H1 (cell line): ENCODE measurements at regions not wholly inside any gene's neighbourhood (a gene's known extent, or its start where the extent isn't known, plus 50 kb on each side); places are given as distances from the start of the nearest gene placed in this dataset.

ENCODE experiments used
- CTCF ChIA-PET: fragments of 300-600 bp; sonication (Branson Sonifier 250); formaldehyde crosslinking; loops from one replicate; lab custom pipeline; 2021; ENCODE audit not compliant: partially characterized antibody; lab: Charles Lee
- POLR2A ChIA-PET: fragments of 300-600 bp; sonication (Branson Sonifier 250); formaldehyde crosslinking; loops from one replicate; lab custom pipeline; 2021; ENCODE audit warnings: inconsistent platforms; ENCODE audit not compliant: partially characterized antibody; lab: Charles Lee
- DNase-seq, 2 experiments: peaks; one replicate each; pipeline versions ENCODE4 v3.0.0 to v3.0.0-alpha.2; 2010 to 2022; ENCODE audit warnings: low spot score in 2 of 2, low read depth in 1 of 2, mixed read lengths in 1 of 2
- FAIRE-seq: peaks from 2 replicates; lab custom pipeline; 2011; peaks lifted over from hg19 to GRCh38; lab: Jason Lieb, UNC
- H2AFZ ChIP-seq: 2 replicates; pipeline ENCODE4 v1.8.1; 2012; ENCODE audit warnings: low read length, inconsistent platforms
- H2AK5ac ChIP-seq: 2 replicates; pipeline ENCODE4 v1.6.1; 2013; ENCODE audit warnings: low read depth, low read length
- H2BK120ac ChIP-seq: replicated peaks from 2 replicates; pipeline ENCODE3; 2013; ENCODE audit warnings: low read depth, low read length, inconsistent platforms
- H2BK12ac ChIP-seq: 2 replicates; pipeline ENCODE4 v1.6.1; 2013; ENCODE audit warnings: low read depth, low read length
- H2BK15ac ChIP-seq: 2 replicates; pipeline ENCODE4 v1.6.1; 2013; ENCODE audit warnings: low read length
- H2BK20ac ChIP-seq: 2 replicates; pipeline ENCODE4 v1.6.1; 2013; ENCODE audit warnings: low read length
- H2BK5ac ChIP-seq: 2 replicates; pipeline ENCODE4 v1.6.1; 2013; ENCODE audit warnings: low read depth, low read length
- H3K14ac ChIP-seq: 2 replicates; pipeline ENCODE4 v1.6.1; 2013; ENCODE audit warnings: inconsistent platforms; ENCODE audit not compliant: insufficient read length
- H3K18ac ChIP-seq: 2 replicates; pipeline ENCODE4 v1.6.1; 2013; ENCODE audit warnings: low read length; ENCODE audit errors: extremely low read depth
- H3K23ac ChIP-seq: 2 replicates; pipeline ENCODE4 v1.6.1; 2013; ENCODE audit warnings: inconsistent platforms; ENCODE audit not compliant: insufficient read length
- H3K23me2 ChIP-seq: 2 replicates; pipeline ENCODE4 v1.6.1; 2013; ENCODE audit warnings: low read depth, low read length
- H3K27ac ChIP-seq: 2 replicates; pipeline ENCODE4 v1.6.1; 2011; ENCODE audit warnings: low read depth, low read length, inconsistent platforms
- H3K27me3 ChIP-seq, 4 experiments: replicated peaks in 1 of 4; 1 replicate in 1 of 4; 2 replicates in 3 of 4; pipeline versions ENCODE4 v1.6.1 to v1.8.1; 2011 to 2013; ENCODE audit warnings: low read length in 3 of 4, mild to moderate bottlenecking in 3 of 4, inconsistent platforms in 2 of 4, mixed read lengths in 2 of 4, moderate library complexity in 1 of 4; ENCODE audit not compliant: control insufficient read depth in 3 of 4, insufficient read depth in 3 of 4; ENCODE audit errors: extremely low read depth in 1 of 4
- H3K36me3 ChIP-seq, 4 experiments: 2 replicates each; pipeline versions ENCODE4 v1.6.1 to v1.8.1; 2011 to 2013; ENCODE audit warnings: mild to moderate bottlenecking in 4 of 4, low read length in 3 of 4, moderate library complexity in 2 of 4, control low read depth in 1 of 4, inconsistent platforms in 1 of 4; ENCODE audit not compliant: insufficient read depth in 4 of 4, control insufficient read depth in 2 of 4
- H3K4ac ChIP-seq: replicated peaks from 2 replicates; pipeline ENCODE3; 2013; ENCODE audit warnings: low read length, low read depth, mixed read lengths, inconsistent platforms; ENCODE audit not compliant: insufficient read length
- H3K4me1 ChIP-seq, 4 experiments: replicated peaks in 1 of 4; 1 replicate in 1 of 4; 2 replicates in 3 of 4; pipeline versions ENCODE4 v1.6.1 to v1.8.1; 2011 to 2013; ENCODE audit warnings: low read length in 3 of 4, inconsistent platforms in 2 of 4, mixed read lengths in 1 of 4; ENCODE audit not compliant: insufficient read depth in 4 of 4, control insufficient read depth in 3 of 4
- H3K4me2 ChIP-seq, 2 experiments: 2 replicates each; pipeline versions ENCODE4 v1.6.1 to v1.8.1; 2011 to 2013; ENCODE audit warnings: low read depth in 2 of 2, low read length in 2 of 2, control low read depth in 1 of 2, inconsistent platforms in 1 of 2, mild to moderate bottlenecking in 1 of 2; ENCODE audit not compliant: insufficient read depth in 1 of 2
- H3K4me3 ChIP-seq, 4 experiments: fragments of 200-600, 300-600 bp in 1 of 4; sonication (generic), shearing (Covaris generic), sonication (Bioruptor Twin) in 1 of 4; 2 replicates each; pipeline versions ENCODE4 v1.5.1 to v1.8.1; 2011 to 2016; ENCODE audit warnings: low read length in 4 of 4, low read depth in 3 of 4, control low read depth in 2 of 4, inconsistent platforms in 2 of 4, mild to moderate bottlenecking in 2 of 4, mixed read lengths in 1 of 4, moderate library complexity in 1 of 4; ENCODE audit not compliant: insufficient read depth in 2 of 4; ENCODE audit errors: extremely low read depth in 1 of 4
- H3K56ac ChIP-seq: replicated peaks from 2 replicates; pipeline ENCODE3; 2013; ENCODE audit warnings: low read depth, mild to moderate bottlenecking, mixed read lengths, low read length, inconsistent platforms; ENCODE audit not compliant: insufficient read length
- H3K79me1 ChIP-seq: 2 replicates; pipeline ENCODE4 v1.6.1; 2013; ENCODE audit warnings: low read depth, low read length, control low read depth
- H3K79me2 ChIP-seq, 2 experiments: 2 replicates each; pipeline versions ENCODE4 v1.6.1 to v1.8.1; 2012 to 2013; ENCODE audit warnings: low read length in 2 of 2, mild to moderate bottlenecking in 2 of 2, inconsistent platforms in 1 of 2; ENCODE audit not compliant: insufficient read depth in 2 of 2, control insufficient read depth in 1 of 2
- H3K9ac ChIP-seq, 4 experiments: replicated peaks in 1 of 4; 1 replicate in 1 of 4; 2 replicates in 3 of 4; pipeline versions ENCODE4 v1.6.1 to v1.8.1; 2011 to 2013; ENCODE audit warnings: low read depth in 3 of 4, low read length in 3 of 4, control low read depth in 2 of 4, mild to moderate bottlenecking in 2 of 4, moderate library complexity in 2 of 4, inconsistent platforms in 1 of 4; ENCODE audit errors: extremely low read depth in 1 of 4
- H3K9me3 ChIP-seq, 2 experiments: 2 replicates each; pipeline versions ENCODE4 v1.6.1 to v1.8.1; 2012 to 2013; ENCODE audit warnings: mild to moderate bottlenecking in 2 of 2, moderate library complexity in 2 of 2, control low read depth in 1 of 2, inconsistent platforms in 1 of 2, low read depth in 1 of 2, low read length in 1 of 2, mixed read lengths in 1 of 2; ENCODE audit not compliant: insufficient read depth in 2 of 2
- H4K20me1 ChIP-seq, 2 experiments: replicated peaks in 1 of 2; 2 replicates each; pipeline versions ENCODE3 to v1.8.1; 2011 to 2013; ENCODE audit warnings: inconsistent platforms in 2 of 2, low read length in 2 of 2, mild to moderate bottlenecking in 1 of 2; ENCODE audit not compliant: insufficient read depth in 2 of 2, control insufficient read depth in 1 of 2
- H4K5ac ChIP-seq: 2 replicates; pipeline ENCODE4 v1.6.1; 2013; ENCODE audit warnings: low read length, low read depth, mixed read lengths, inconsistent platforms; ENCODE audit not compliant: insufficient read length
- H4K8ac ChIP-seq: 2 replicates; pipeline ENCODE4 v1.8.0; 2013; ENCODE audit warnings: mild to moderate bottlenecking, moderate library complexity, low read length, inconsistent platforms; ENCODE audit not compliant: insufficient read depth; ENCODE audit errors: extremely low read depth
- H4K91ac ChIP-seq: replicated peaks from 2 replicates; pipeline ENCODE3; 2013; ENCODE audit warnings: low read length, mixed read lengths, inconsistent platforms; ENCODE audit not compliant: insufficient read length
- CTCF ChIP-seq, 3 experiments: IDR thresholded peaks; 1 replicate in 2 of 3; 2 replicates in 1 of 3; pipeline versions ENCODE4 v1.5.1 to v1.6.1; 2011; ENCODE audit warnings: low read length in 3 of 3, mild to moderate bottlenecking in 3 of 3, inconsistent platforms in 2 of 3, low read depth in 1 of 3, moderate library complexity in 1 of 3; ENCODE audit not compliant: insufficient read depth in 1 of 3; ENCODE audit errors: control extremely low read depth in 1 of 3
- POU5F1 ChIP-seq: IDR thresholded peaks from 2 replicates; pipeline ENCODE4 v1.6.1; 2011; ENCODE audit warnings: low read depth, mild to moderate bottlenecking, low read length, moderate library complexity
- SAP30 ChIP-seq: fragments of 300-600 bp; sonication (generic); IDR thresholded peaks from 2 replicates; pipeline ENCODE4 v1.7.1; 2012; ENCODE audit warnings: low read length, moderate library complexity, mild to moderate bottlenecking, inconsistent platforms; ENCODE audit not compliant: insufficient read depth, insufficient replicate concordance
- SP1 ChIP-seq: IDR thresholded peaks from 2 replicates; pipeline ENCODE4 v1.6.1; 2011; ENCODE audit warnings: low read depth, low read length
- SRF ChIP-seq: IDR thresholded peaks from 2 replicates; pipeline ENCODE4 v1.6.1; 2011; ENCODE audit warnings: mild to moderate bottlenecking, low read depth, low read length, moderate library complexity
- WGBS, 2 experiments: shearing (Covaris generic) in 1 of 2; methylation state at CpG; one replicate each; pipeline versions ENCODE4 v1.1.6 to v1.1.7; 2013 to 2015; ENCODE audit warnings: low lambda C conversion rate in 2 of 2, mixed read lengths in 2 of 2, inconsistent platforms in 1 of 2, low coverage in 1 of 2, missing lambda C conversion rate in 1 of 2; ENCODE audit not compliant: insufficient replicate concordance in 2 of 2, insufficient coverage in 1 of 2, insufficient read length in 1 of 2; ENCODE audit errors: extremely low coverage in 1 of 2, missing lambda C conversion rate in 1 of 2; 5-methylcytosine and 5-hydroxymethylcytosine counted together

- Histone ChIP-seq H2BK5ac (no peak overlapping the region), H3K23ac (no peak overlapping the region), H3K36me3 (no peaks in the 10 kb centered on the region), H3K56ac (no peak overlapping the region), H4K20me1 (no peaks in the 10 kb centered on the region), H3K23me2 (no peaks in the 10 kb centered on the region), H3K4me3 (no peak overlapping the region), H3K14ac (no peak overlapping the region), H3K27ac (no peak overlapping the region), H2BK120ac (no peak overlapping the region), H3K9ac (no peak overlapping the region), H3K9me3 (no peaks in the 10 kb centered on the region), H3K27me3 (no peaks in the 10 kb centered on the region), H3K79me1 (no peaks in the 10 kb centered on the region), H2AK5ac (no peak overlapping the region), H3K4ac (no peak overlapping the region), H4K8ac (no peak overlapping the region), H2BK12ac (no peak overlapping the region), H3K18ac (no peak overlapping the region), H2BK15ac (no peak overlapping the region), H3K4me2 (no peak overlapping the region), H4K5ac (no peak overlapping the region), H4K91ac (no peak overlapping the region), H3K79me2 (no peaks in the 10 kb centered on the region), H2BK20ac (no peak overlapping the region), H2AFZ (no peak overlapping the region), H3K4me1 (peaks cover 0 to 2% (median 0%) of the 10 kb centered on the region in 4 experiments; a peak in 1 of 7 replicates)
- ChIA-PET CTCF (interaction anchor here (0.9 kb wide), 1 partner anchor 856 kb away, joined by 3 read pairs; no protein-coding TSS in a partner anchor), POLR2A (no interaction called here)
- TF ChIP-seq SRF (no peak), POU5F1 (no peak), SP1 (no peak), SAP30 (no peak), CTCF (IDR thresholded peaks at IDR 0.05; ENCODE audit: control extremely low read depth in 1 of 3, insufficient read depth in 1 of 3, low read depth in 1 of 3, low read length in 3 of 3) (no peak)
- WGBS, 2 experiments, result 90% methylated on average over 2 of the region's 2 CpGs; no CpG with 5 or more reads in 1 of the 2 experiments
- no peak for FAIRE-seq
- no peak for DNase-seq
These were observed 434.1 kb downstream of the DTWD2 start for GRCh38 chr5:118554241-118554640.
